MCF 10A (cell line): ENCODE measurements at regions not wholly inside any gene's neighbourhood (a gene's known extent, or its start where the extent isn't known, plus 50 kb on each side); places are given as distances from the start of the nearest gene placed in this dataset.

Source experiments
- BruUV-seq: library from RNA; stranded (reverse); fragments of 400-500 nt; replicated peaks from 2 replicates; lab custom pipeline; 2021; lab: Mats Ljungman, UMichigan
- CTCF ChIA-PET: fragments of 300-600 bp; sonication (Branson Sonifier 250); formaldehyde crosslinking; extraction: SDS; loops from one replicate; lab custom pipeline; 2021; ENCODE audit warnings: antibody characterized with exemption, inconsistent platforms; lab: Yijun Ruan, JAX
- POLR2A ChIA-PET: fragments of 300-600, 350-650 bp; sonication (Branson Sonifier 250); formaldehyde crosslinking; extraction: SDS; loops from one replicate; lab custom pipeline; 2020; ENCODE audit warnings: antibody characterized with exemption, inconsistent platforms; lab: Yijun Ruan, JAX
- DNase-seq: peaks from one replicate; pipeline ENCODE4 v3.0.0-alpha.2; 2018; ENCODE audit not compliant: unreplicated experiment
- H3K27ac Mint-ChIP-seq: one replicate; pipeline ENCODE4 v1.8.0; 2022; ENCODE audit warnings: mild to moderate bottlenecking, low read depth, mixed read lengths; ENCODE audit not compliant: unreplicated experiment
- H3K27me3 Mint-ChIP-seq: one replicate; pipeline ENCODE4 v1.8.0; 2022; ENCODE audit warnings: mixed read lengths; ENCODE audit not compliant: insufficient read depth, unreplicated experiment
- H3K36me3 Mint-ChIP-seq: one replicate; pipeline ENCODE4 v1.8.0; 2022; ENCODE audit warnings: mild to moderate bottlenecking, moderate library complexity, mixed read lengths; ENCODE audit not compliant: insufficient read depth, unreplicated experiment
- H3K4me1 Mint-ChIP-seq: one replicate; pipeline ENCODE4 v1.8.0; 2022; ENCODE audit warnings: mixed read lengths; ENCODE audit not compliant: insufficient read depth, unreplicated experiment
- H3K4me3 Mint-ChIP-seq: one replicate; pipeline ENCODE4 v1.8.0; 2022; ENCODE audit warnings: mild to moderate bottlenecking, moderate library complexity, mixed read lengths; ENCODE audit not compliant: unreplicated experiment
- H3K9me3 Mint-ChIP-seq: one replicate; pipeline ENCODE4 v1.8.0; 2022; ENCODE audit warnings: mixed read lengths; ENCODE audit not compliant: unreplicated experiment
- CTCF ChIP-seq: fragments of 200-600 bp; IDR thresholded peaks from one replicate; pipeline ENCODE4 v1.8.0; 2022; ENCODE audit warnings: antibody characterized with exemption, mild to moderate bottlenecking; ENCODE audit not compliant: unreplicated experiment
- intact Hi-C: fragments of 100-400 bp; cut with micrococcal nuclease; formaldehyde crosslinking; loops from 2 replicates; pipeline ENCODE4 v1.14.1; 2022

GRCh38 chr6:159097256-159097655 lies 52.5 kb upstream of the TAGAP start:
- no peak for TF ChIP-seq CTCF
- no peak overlapping the region for H3K4me3 Mint-ChIP-seq
- peaks cover 8% of the 10 kb centered on the region for H3K27me3 Mint-ChIP-seq
- H3K27ac Mint-ChIP-seq = no peak overlapping the region
- ChIA-PET POLR2A (no interaction called here), CTCF (interaction anchor here (2.3 kb wide), 1 partner anchor 37 kb away, joined by 12 read pairs; no protein-coding TSS in a partner anchor)
- DNase-seq = no peak
- no peaks in the 10 kb centered on the region for H3K9me3 Mint-ChIP-seq
- H3K36me3 Mint-ChIP-seq = no peaks in the 10 kb centered on the region
- intact Hi-C loops = no loop called here
- no peaks in the 10 kb centered on the region for H3K4me1 Mint-ChIP-seq
- no TSS peak for BruUV-seq

GRCh38 chr6:159095616-159096015 lies 50.8 kb upstream of the TAGAP start:
- ChIA-PET POLR2A (interaction anchor here (0.7 kb wide), 1 partner anchor 306 kb away, joined by 3 read pairs; no protein-coding TSS in a partner anchor), CTCF (interaction anchor here (0.8 to 2.4 kb wide), 4 partner anchors 8 to 39 kb away, joined by 3 to 12 read pairs (median 6); no protein-coding TSS in a partner anchor)
- Mint-ChIP-seq H3K4me3 (no peak overlapping the region), H3K4me1 (no peaks in the 10 kb centered on the region), H3K36me3 (no peaks in the 10 kb centered on the region), H3K27me3 (no peaks in the 10 kb centered on the region), H3K27ac (no peak overlapping the region), H3K9me3 (no peaks in the 10 kb centered on the region)
- TF ChIP-seq CTCF = no peak
- intact Hi-C loops = no loop called here
- DNase-seq = no peak
- BruUV-seq = no TSS peak

GRCh38 chr6:159094444-159095252 lies 49.9 kb upstream of the TAGAP start:
- Mint-ChIP-seq H3K36me3 (no peaks in the 10 kb centered on the region), H3K27me3 (no peaks in the 10 kb centered on the region), H3K4me3 (no peak overlapping the region), H3K27ac (no peak overlapping the region), H3K9me3 (no peaks in the 10 kb centered on the region), H3K4me1 (no peaks in the 10 kb centered on the region)
- no TSS peak for BruUV-seq
- intact Hi-C loops = no loop called here
- CTCF ChIA-PET = interaction anchor here (2.4 kb wide), 1 partner anchor 9 kb away, joined by 9 read pairs; no protein-coding TSS in a partner anchor
- POLR2A ChIA-PET = interaction anchor here (0.7 kb wide), 1 partner anchor 305 kb away, joined by 3 read pairs; no protein-coding TSS in a partner anchor
- DNase-seq = no peak
- no peak for TF ChIP-seq CTCF
